ENCODE measurements at regions not wholly inside any gene's neighbourhood (a gene's known extent, or its start where the extent isn't known, plus 50 kb on each side); places are given as distances from the start of the nearest gene placed in this dataset.

DNA sequence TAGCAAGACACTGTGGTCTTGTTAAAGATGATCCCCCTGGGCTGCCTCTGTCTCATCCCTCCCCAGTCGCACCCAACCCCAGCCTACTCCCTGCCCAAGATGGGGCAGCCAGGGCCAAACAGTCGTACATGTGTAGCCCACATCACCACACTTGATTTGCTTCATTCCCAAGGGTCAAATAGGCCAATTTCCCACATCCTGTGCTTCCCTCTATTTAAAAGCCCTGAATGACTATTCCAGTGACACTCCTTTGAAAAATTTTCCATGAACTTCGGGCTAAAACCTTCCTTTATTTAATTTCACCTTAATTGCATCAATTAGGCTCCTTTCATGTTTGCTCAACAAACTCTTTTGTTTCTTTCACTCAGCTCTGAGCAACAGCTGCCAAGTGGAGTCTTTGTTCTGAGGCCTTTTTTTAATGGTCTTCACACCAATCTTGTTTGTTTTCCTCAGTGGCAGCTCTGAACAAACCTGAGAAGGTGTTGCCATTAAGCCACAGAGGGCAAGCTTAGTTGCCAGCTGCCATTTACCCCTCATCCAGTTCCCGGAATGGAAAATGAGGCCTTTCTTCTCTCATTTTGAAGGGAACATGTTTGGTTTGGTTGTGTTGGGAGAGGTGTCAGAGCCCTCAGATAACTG lies 126.9 kb downstream of the APIP start:
- TF ChIP-seq CTCF (IDR thresholded peaks at IDR 0.05) (no peak), POLR2A (IDR thresholded peaks at IDR 0.05) (no peak), EP300 (IDR thresholded peaks at IDR 0.05) (no peak)
